PC-3 (cell line): ENCODE measurements at regions not wholly inside any gene's neighbourhood (a gene's known extent, or its start where the extent isn't known, plus 50 kb on each side); places are given as distances from the start of the nearest gene placed in this dataset.

Experiments
- ATAC-seq: fragments of 200-7000 bp; cut with Tn5 transposase; 2 replicates; pipeline ENCODE4 v1.9.1; 2020; ENCODE audit warnings: mild to moderate bottlenecking, moderate library complexity
- BruUV-seq: library from RNA; stranded (reverse); fragments of 400-500 nt; replicated peaks from 2 replicates; lab custom pipeline; 2021; lab: Mats Ljungman, UMichigan
- CTCF ChIA-PET: fragments of 300-600 bp; sonication (Branson Sonifier 250); formaldehyde crosslinking; loops from one replicate; lab custom pipeline; 2022; ENCODE audit warnings: antibody characterized with exemption; lab: Charles Lee
- POLR2A ChIA-PET: fragments of 300-600 bp; sonication (Branson Sonifier 250); formaldehyde crosslinking; loops from one replicate; lab custom pipeline; 2022; ENCODE audit warnings: antibody characterized with exemption; ENCODE audit not compliant: unreplicated experiment; lab: Charles Lee
- DNase-seq: peaks from one replicate; pipeline ENCODE4 v3.0.0-alpha.2; 2015
- H2AFZ ChIP-seq: fragments of 300-600 bp; sonication (generic); 2 replicates; pipeline ENCODE4 v1.6.0; 2016; ENCODE audit warnings: antibody characterized with exemption, low read length
- H3F3A ChIP-seq: fragments of 300-600 bp; sonication (generic); one replicate; pipeline ENCODE4 v1.6.0; 2017; ENCODE audit warnings: antibody characterized with exemption, low read length, control low read depth, mild to moderate bottlenecking; ENCODE audit not compliant: unreplicated experiment
- H3K27ac ChIP-seq: fragments of 300-600 bp; sonication (generic); 2 replicates; pipeline ENCODE4 v1.5.1; 2016; ENCODE audit warnings: mild to moderate bottlenecking, low read length
- H3K27me3 ChIP-seq: fragments of 300-600 bp; sonication (generic); 2 replicates; pipeline ENCODE4 v1.6.1; 2016; ENCODE audit warnings: low read length, mixed read lengths
- H3K36me3 ChIP-seq: fragments of 300-600 bp; sonication (generic); 2 replicates; pipeline ENCODE4 v1.6.1; 2016; ENCODE audit warnings: low read depth, mixed run types, low read length, mixed read lengths
- H3K4me1 ChIP-seq: fragments of 300-600 bp; sonication (generic); 2 replicates; pipeline ENCODE4 v1.5.1; 2016; ENCODE audit warnings: low read length; ENCODE audit not compliant: insufficient read depth
- H3K4me2 ChIP-seq: fragments of 300-600 bp; sonication (generic); 2 replicates; pipeline ENCODE4 v1.6.0; 2016; ENCODE audit warnings: low read length
- H3K4me3 ChIP-seq: fragments of 300-600 bp; sonication (generic); 2 replicates; pipeline ENCODE4 v1.5.1; 2016; ENCODE audit warnings: mild to moderate bottlenecking, low read length, mixed read lengths
- H3K79me2 ChIP-seq: fragments of 300-600 bp; sonication (generic); 2 replicates; pipeline ENCODE4 v1.6.1; 2017; ENCODE audit warnings: low read length, mixed read lengths
- H3K9ac ChIP-seq: fragments of 300-600 bp; sonication (generic); 2 replicates; pipeline ENCODE4 v1.6.0; 2016; ENCODE audit warnings: mild to moderate bottlenecking, low read length
- H3K9me2 ChIP-seq: fragments of 300-600 bp; sonication (generic); replicated peaks from 2 replicates; pipeline ENCODE4 v1.6.1; 2016; ENCODE audit warnings: mixed run types, low read length, mixed read lengths
- H3K9me3 ChIP-seq: fragments of 300-600 bp; sonication (generic); 2 replicates; pipeline ENCODE4 v1.6.1; 2016; ENCODE audit warnings: low read length, mixed read lengths
- H4K20me1 ChIP-seq: fragments of 300-600 bp; sonication (generic); 2 replicates; pipeline ENCODE4 v1.6.1; 2016; ENCODE audit warnings: low read length, mixed read lengths
- EZH2 ChIP-seq: fragments of 300-600 bp; sonication (generic); IDR thresholded peaks from one replicate; pipeline ENCODE4 v1.6.1; 2017; ENCODE audit warnings: antibody characterized with exemption, mild to moderate bottlenecking, low read length; ENCODE audit not compliant: unreplicated experiment
- EZH2phosphoT487 ChIP-seq: fragments of 300-600 bp; sonication (generic); IDR thresholded peaks from 2 replicates; pipeline ENCODE4 v1.6.1; 2018; ENCODE audit warnings: mild to moderate bottlenecking, antibody characterized with exemption, low read length, borderline replicate concordance
- intact Hi-C: fragments of 100-400 bp; cut with micrococcal nuclease; formaldehyde crosslinking; loops from 2 replicates; pipeline ENCODE4 v1.9.0; 2023
- TF ChIP-seq, protein P1 (sequence below): fragments of 300-600 bp; sonication (generic); conservative IDR thresholded peaks from 2 replicates; pipeline ENCODE4 v1.5.1; 2017; ENCODE audit warnings: antibody characterized with exemption, low read depth, mild to moderate bottlenecking, low read length

DNA sequence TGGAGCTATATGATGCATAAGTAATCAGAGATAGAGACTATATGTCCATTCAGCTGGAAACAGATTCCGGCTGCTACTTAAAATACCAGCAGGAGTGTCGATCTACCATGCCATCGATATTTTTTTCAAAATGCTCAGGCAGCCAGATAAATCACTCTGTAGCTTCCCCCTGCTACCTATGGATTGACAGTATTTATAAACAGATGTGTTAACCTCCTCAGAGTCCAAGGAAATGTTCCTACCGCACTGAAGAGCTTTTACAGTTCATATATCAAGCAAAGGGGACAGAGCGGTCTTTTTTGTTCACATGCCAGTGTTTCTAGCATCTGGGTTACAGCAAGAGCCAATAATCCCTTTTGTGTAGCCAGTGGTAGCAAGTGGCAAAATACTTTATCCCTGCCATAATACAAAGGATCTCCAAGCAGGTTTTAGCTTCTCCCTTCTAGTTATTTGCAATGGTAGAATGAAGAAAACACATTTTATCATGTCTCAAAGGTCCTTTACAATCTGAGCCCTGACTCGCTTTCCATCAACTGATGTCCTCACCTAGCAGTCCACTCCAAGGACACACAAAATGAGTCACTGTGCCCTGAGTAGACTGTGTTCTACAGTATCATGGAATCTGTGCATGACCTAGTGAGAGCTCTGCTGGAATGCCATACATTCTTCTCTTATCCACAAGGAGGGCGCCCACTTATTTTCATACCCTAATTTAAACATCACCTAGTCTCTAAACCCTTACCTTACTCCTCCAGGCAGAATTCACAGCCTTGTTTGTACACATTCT is 507.0 kb downstream of the TBL1XR1 start:
- no peaks in the 10 kb centered on the region for H4K20me1 ChIP-seq
- ChIA-PET POLR2A (no interaction called here), CTCF (no interaction called here)
- DNase-seq (no peak), ATAC-seq (no peak)
- H3K4me2 ChIP-seq, result no peak overlapping the region
- H3K4me1 ChIP-seq, result no peaks in the 10 kb centered on the region
- H3K9ac ChIP-seq, result no peak overlapping the region
- H3K36me3 ChIP-seq, result no peaks in the 10 kb centered on the region
- BruUV-seq, result no TSS peak
- H3K4me3 ChIP-seq, result no peak overlapping the region
- no peaks in the 10 kb centered on the region for H3K27me3 ChIP-seq
- H3F3A ChIP-seq, result no peaks in the 10 kb centered on the region
- no peaks in the 10 kb centered on the region for H3K9me3 ChIP-seq
- H2AFZ ChIP-seq, result no peak overlapping the region
- H3K9me2 ChIP-seq, result no peaks in the 10 kb centered on the region
- H3K79me2 ChIP-seq, result no peaks in the 10 kb centered on the region
- H3K27ac ChIP-seq, result no peak overlapping the region
- TF ChIP-seq, protein P1, sequence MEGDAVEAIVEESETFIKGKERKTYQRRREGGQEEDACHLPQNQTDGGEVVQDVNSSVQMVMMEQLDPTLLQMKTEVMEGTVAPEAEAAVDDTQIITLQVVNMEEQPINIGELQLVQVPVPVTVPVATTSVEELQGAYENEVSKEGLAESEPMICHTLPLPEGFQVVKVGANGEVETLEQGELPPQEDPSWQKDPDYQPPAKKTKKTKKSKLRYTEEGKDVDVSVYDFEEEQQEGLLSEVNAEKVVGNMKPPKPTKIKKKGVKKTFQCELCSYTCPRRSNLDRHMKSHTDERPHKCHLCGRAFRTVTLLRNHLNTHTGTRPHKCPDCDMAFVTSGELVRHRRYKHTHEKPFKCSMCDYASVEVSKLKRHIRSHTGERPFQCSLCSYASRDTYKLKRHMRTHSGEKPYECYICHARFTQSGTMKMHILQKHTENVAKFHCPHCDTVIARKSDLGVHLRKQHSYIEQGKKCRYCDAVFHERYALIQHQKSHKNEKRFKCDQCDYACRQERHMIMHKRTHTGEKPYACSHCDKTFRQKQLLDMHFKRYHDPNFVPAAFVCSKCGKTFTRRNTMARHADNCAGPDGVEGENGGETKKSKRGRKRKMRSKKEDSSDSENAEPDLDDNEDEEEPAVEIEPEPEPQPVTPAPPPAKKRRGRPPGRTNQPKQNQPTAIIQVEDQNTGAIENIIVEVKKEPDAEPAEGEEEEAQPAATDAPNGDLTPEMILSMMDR, result no peak
- TF ChIP-seq EZH2phosphoT487, result no peak
- no peak for TF ChIP-seq EZH2
- intact Hi-C loops, result no loop called here

DNA sequence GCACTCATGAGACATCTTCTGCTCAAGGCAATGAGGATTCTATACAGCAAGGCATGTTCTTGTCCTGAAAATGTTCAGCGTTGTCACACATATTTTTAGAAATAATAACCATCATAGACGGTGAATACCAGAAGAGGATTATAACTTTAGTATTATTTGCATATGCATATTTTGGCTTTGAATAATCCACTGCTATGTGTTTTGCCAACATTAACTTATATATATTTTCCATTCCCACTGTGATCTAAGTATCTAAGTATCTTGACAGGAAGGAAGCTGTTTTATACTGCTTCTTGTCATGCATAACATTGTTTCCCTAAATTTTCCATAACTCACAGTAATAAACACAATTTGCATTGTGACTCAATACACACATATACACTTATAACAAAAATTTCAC is 509.5 kb downstream of the TBL1XR1 start:
- H3K9ac ChIP-seq, result peak overlapping the region; percentile 10
- no peaks in the 10 kb centered on the region for H3F3A ChIP-seq
- no peaks in the 10 kb centered on the region for H3K27me3 ChIP-seq
- no peaks in the 10 kb centered on the region for H3K79me2 ChIP-seq
- no peak overlapping the region for H3K4me2 ChIP-seq
- peak; percentile 38 for DNase-seq
- H4K20me1 ChIP-seq, result no peaks in the 10 kb centered on the region
- ChIA-PET CTCF (no interaction called here), POLR2A (no interaction called here)
- peak overlapping the region; percentile 47 for H3K27ac ChIP-seq
- H3K4me3 ChIP-seq, result no peak overlapping the region
- no TSS peak for BruUV-seq
- TF ChIP-seq, protein P1, result no peak
- TF ChIP-seq EZH2phosphoT487 (no peak), EZH2 (no peak)
- no peaks in the 10 kb centered on the region for H3K9me2 ChIP-seq
- 0 out of 2 replicates have a peak, but pooled peaks cover 3% of the 10 kb centered on the region for H3K9me3 ChIP-seq
- no peak overlapping the region for H2AFZ ChIP-seq
- H3K4me1 ChIP-seq, result no peaks in the 10 kb centered on the region
- peak; percentile 48 for ATAC-seq
- intact Hi-C loops, result no loop called here
- H3K36me3 ChIP-seq, result no peaks in the 10 kb centered on the region

DNA sequence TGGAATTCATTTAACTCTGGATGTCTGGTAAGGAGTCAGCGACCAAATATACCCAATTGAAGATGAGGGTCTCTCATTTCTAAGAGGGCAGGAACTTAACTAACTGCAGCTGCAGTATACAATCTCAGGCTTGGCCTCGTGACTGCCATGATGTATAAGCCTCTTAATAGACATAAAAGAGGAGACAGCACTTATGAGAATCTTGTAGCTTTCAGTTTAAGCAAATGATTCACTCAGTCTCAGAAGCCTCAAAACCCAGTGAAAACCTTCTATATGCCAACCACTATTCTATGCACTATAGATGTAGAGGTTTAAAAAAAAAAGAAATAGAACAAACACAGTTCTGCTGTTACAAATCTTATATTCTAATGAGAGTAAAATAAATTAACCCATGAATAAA is 513.9 kb downstream of the TBL1XR1 start:
- Histone ChIP-seq H3K27ac (no peak overlapping the region), H3K27me3 (no peaks in the 10 kb centered on the region), H3K4me2 (no peak overlapping the region), H3K4me3 (no peak overlapping the region), H3K9ac (no peak overlapping the region), H3K36me3 (no peaks in the 10 kb centered on the region), H3K4me1 (no peaks in the 10 kb centered on the region), H2AFZ (no peak overlapping the region), H3F3A (no peaks in the 10 kb centered on the region), H4K20me1 (no peaks in the 10 kb centered on the region), H3K79me2 (no peaks in the 10 kb centered on the region), H3K9me3 (0 out of 2 replicates have a peak, but pooled peaks cover 3% of the 10 kb centered on the region), H3K9me2 (no peaks in the 10 kb centered on the region)
- DNase-seq (no peak), ATAC-seq (no peak)
- no peak for TF ChIP-seq EZH2
- TF ChIP-seq, protein P1, result no peak
- CTCF ChIA-PET, result no interaction called here
- BruUV-seq, result no TSS peak
- intact Hi-C loops, result no loop called here
- POLR2A ChIA-PET, result no interaction called here
